Uterus (tissue), 2 donors: ENCODE measurements at regions not wholly inside any gene's neighbourhood (a gene's known extent, or its start where the extent isn't known, plus 50 kb on each side); places are given as distances from the start of the nearest gene placed in this dataset.

Source experiments
- POLR2A ChIP-seq, 2 donors: fragments of 450-650 bp; IDR thresholded peaks; one replicate each; pipeline ENCODE4 v1.6.1; 2016; ENCODE audit warnings: antibody characterized with exemption in 2 of 2, mild to moderate bottlenecking in 1 of 2, moderate library complexity in 1 of 2
- TF ChIP-seq, protein P1 (sequence below), 4 experiments: fragments of 200-600 bp in 2 of 4; fragments of 450-650 bp in 2 of 4; sonication (generic) in 2 of 4; IDR thresholded peaks; one replicate each; pipeline ENCODE4 v1.5.1; 2016 to 2019; ENCODE audit warnings: antibody characterized with exemption in 4 of 4, mild to moderate bottlenecking in 2 of 4, moderate library complexity in 1 of 4

- no peak for TF ChIP-seq POLR2A (IDR thresholded peaks at IDR 0.05)
- TF ChIP-seq, protein P1, sequence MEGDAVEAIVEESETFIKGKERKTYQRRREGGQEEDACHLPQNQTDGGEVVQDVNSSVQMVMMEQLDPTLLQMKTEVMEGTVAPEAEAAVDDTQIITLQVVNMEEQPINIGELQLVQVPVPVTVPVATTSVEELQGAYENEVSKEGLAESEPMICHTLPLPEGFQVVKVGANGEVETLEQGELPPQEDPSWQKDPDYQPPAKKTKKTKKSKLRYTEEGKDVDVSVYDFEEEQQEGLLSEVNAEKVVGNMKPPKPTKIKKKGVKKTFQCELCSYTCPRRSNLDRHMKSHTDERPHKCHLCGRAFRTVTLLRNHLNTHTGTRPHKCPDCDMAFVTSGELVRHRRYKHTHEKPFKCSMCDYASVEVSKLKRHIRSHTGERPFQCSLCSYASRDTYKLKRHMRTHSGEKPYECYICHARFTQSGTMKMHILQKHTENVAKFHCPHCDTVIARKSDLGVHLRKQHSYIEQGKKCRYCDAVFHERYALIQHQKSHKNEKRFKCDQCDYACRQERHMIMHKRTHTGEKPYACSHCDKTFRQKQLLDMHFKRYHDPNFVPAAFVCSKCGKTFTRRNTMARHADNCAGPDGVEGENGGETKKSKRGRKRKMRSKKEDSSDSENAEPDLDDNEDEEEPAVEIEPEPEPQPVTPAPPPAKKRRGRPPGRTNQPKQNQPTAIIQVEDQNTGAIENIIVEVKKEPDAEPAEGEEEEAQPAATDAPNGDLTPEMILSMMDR (IDR thresholded peaks at IDR 0.05) = no peak
Measured at GRCh38 chr15:29874977-29875376, 52.7 kb upstream of the TJP1 start.
